SK-N-SH (cell line): ENCODE measurements at regions not wholly inside any gene's neighbourhood (a gene's known extent, or its start where the extent isn't known, plus 50 kb on each side); places are given as distances from the start of the nearest gene placed in this dataset.

Experiments used
- EP300 ChIP-seq, 2 experiments: IDR thresholded peaks; 2 replicates each; pipeline versions ENCODE4 v1.4.0 to v1.6.1; 2012; ENCODE audit warnings: borderline replicate concordance in 1 of 2, low read depth in 1 of 2, low read length in 1 of 2
- MEF2A ChIP-seq: IDR thresholded peaks from 2 replicates; pipeline ENCODE4 v1.4.0; 2012; ENCODE audit warnings: low read depth, borderline replicate concordance
- RAD21 ChIP-seq: IDR thresholded peaks from 2 replicates; pipeline ENCODE4 v1.6.1; 2012; ENCODE audit warnings: mild to moderate bottlenecking, low read length
- SMC3 ChIP-seq: IDR thresholded peaks from 2 replicates; pipeline ENCODE4 v1.6.1; 2012; ENCODE audit warnings: low read depth, low read length, improper control_type of control experiment
- TF ChIP-seq, protein P1 (sequence below): fragments of 150-350 bp; IDR thresholded peaks from 2 replicates; pipeline ENCODE4 v1.6.1; 2017; ENCODE audit warnings: antibody characterized with exemption, low read length, low read depth, borderline replicate concordance
- TF ChIP-seq, protein P2 (sequence below): IDR thresholded peaks from 2 replicates; pipeline ENCODE4 v1.4.0; 2012; ENCODE audit warnings: low read depth, borderline replicate concordance
- TF ChIP-seq, protein P3 (sequence below): fragments of 200-600 bp; sonication (generic); IDR thresholded peaks from 2 replicates; pipeline ENCODE4 v1.6.1; 2017; ENCODE audit warnings: antibody characterized with exemption, mild to moderate bottlenecking, moderate library complexity

DNA sequence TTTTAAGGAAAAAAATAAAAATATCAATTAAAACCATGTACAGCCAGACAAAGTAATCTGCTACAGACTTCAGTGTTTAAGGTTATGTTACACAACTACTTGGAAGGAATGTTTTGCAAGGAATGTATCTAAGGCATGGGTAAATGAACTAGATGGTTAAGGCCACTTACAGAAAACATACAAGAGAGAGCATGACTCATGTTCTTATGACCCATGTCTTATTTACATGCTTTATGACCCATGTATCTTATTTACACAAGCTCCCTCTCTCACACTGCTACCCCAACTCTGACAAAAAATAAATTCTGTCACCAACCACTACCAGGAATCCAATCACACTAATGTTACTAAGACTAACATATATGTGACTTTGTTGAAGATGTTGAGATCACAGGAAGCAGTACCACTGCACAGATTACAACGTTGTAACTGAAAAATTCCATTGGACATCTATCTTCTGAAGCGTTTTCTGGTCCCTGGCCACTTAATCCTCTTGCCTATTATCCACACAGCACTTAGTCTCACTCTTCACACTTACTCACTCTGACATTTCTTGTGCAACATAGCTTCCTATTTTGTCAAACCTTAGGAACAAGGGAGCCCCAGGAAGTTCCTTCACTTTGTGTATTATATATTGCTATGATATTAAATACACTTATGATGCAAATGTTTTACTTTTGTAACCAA, 1630.1 kb upstream of the C9orf72 start:
- TF ChIP-seq, protein P1, sequence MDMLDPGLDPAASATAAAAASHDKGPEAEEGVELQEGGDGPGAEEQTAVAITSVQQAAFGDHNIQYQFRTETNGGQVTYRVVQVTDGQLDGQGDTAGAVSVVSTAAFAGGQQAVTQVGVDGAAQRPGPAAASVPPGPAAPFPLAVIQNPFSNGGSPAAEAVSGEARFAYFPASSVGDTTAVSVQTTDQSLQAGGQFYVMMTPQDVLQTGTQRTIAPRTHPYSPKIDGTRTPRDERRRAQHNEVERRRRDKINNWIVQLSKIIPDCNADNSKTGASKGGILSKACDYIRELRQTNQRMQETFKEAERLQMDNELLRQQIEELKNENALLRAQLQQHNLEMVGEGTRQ: no peak
- TF ChIP-seq, protein P2, sequence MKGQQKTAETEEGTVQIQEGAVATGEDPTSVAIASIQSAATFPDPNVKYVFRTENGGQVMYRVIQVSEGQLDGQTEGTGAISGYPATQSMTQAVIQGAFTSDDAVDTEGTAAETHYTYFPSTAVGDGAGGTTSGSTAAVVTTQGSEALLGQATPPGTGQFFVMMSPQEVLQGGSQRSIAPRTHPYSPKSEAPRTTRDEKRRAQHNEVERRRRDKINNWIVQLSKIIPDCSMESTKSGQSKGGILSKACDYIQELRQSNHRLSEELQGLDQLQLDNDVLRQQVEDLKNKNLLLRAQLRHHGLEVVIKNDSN: no peak
- TF ChIP-seq, protein P3, sequence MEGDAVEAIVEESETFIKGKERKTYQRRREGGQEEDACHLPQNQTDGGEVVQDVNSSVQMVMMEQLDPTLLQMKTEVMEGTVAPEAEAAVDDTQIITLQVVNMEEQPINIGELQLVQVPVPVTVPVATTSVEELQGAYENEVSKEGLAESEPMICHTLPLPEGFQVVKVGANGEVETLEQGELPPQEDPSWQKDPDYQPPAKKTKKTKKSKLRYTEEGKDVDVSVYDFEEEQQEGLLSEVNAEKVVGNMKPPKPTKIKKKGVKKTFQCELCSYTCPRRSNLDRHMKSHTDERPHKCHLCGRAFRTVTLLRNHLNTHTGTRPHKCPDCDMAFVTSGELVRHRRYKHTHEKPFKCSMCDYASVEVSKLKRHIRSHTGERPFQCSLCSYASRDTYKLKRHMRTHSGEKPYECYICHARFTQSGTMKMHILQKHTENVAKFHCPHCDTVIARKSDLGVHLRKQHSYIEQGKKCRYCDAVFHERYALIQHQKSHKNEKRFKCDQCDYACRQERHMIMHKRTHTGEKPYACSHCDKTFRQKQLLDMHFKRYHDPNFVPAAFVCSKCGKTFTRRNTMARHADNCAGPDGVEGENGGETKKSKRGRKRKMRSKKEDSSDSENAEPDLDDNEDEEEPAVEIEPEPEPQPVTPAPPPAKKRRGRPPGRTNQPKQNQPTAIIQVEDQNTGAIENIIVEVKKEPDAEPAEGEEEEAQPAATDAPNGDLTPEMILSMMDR: no peak
- TF ChIP-seq SMC3 (no peak), EP300 (IDR thresholded peaks at IDR 0.05; ENCODE audit: borderline replicate concordance in 1 of 2, low read depth in 1 of 2, low read length in 1 of 2) (no peak), MEF2A (no peak), RAD21 (no peak)
